ENCODE measurements at regions not wholly inside any gene's neighbourhood (a gene's known extent, or its start where the extent isn't known, plus 50 kb on each side); places are given as distances from the start of the nearest gene placed in this dataset.
"Not testable (repeated sequence)": the region's sequence is repeated elsewhere in the genome, so short reads cannot be mapped to it uniquely, and the experiment has no call there.

GRCh38 chr2:183543222-183543621 is 419.0 kb downstream of the NUP35 start:
- no peak for FAIRE-seq
- DNase-seq (ENCODE audit: insufficient read length), result no peak
- TF ChIP-seq POLR2A (IDR thresholded peaks at IDR 0.05; ENCODE audit: low read depth, low read length) (no peak), TAF1 (IDR thresholded peaks at IDR 0.05; ENCODE audit: borderline replicate concordance, low read depth, low read length) (no peak), POLR2AphosphoS5 (IDR thresholded peaks at IDR 0.05; ENCODE audit: low read depth, low read length) (no peak)

- DNase-seq (ENCODE audit: insufficient read length) (peak; percentile 2), FAIRE-seq (peak; percentile 88)
- TF ChIP-seq POLR2AphosphoS5 (IDR thresholded peaks at IDR 0.05; ENCODE audit: low read depth, low read length), result no peak
- no peak for TF ChIP-seq POLR2A (IDR thresholded peaks at IDR 0.05; ENCODE audit: low read depth, low read length)
- no peak for TF ChIP-seq TAF1 (IDR thresholded peaks at IDR 0.05; ENCODE audit: borderline replicate concordance, low read depth, low read length)
Observed at GRCh38 chr2:183543731-183544130, 419.5 kb downstream of the NUP35 start.

- not testable (repeated sequence) for DNase-seq (ENCODE audit: insufficient read length); FAIRE-seq
Observed at GRCh38 chr2:183546560-183547350, 422.5 kb downstream of the NUP35 start.

- no peak for TF ChIP-seq POLR2AphosphoS5 (IDR thresholded peaks at IDR 0.05; ENCODE audit: low read depth, low read length)
- no peak for TF ChIP-seq POLR2A (IDR thresholded peaks at IDR 0.05; ENCODE audit: low read depth, low read length)
- FAIRE-seq (no peak), DNase-seq (ENCODE audit: insufficient read length) (no peak)
Observed at GRCh38 chr2:183552716-183553115, 428.5 kb downstream of the NUP35 start.

- FAIRE-seq (no peak), DNase-seq (ENCODE audit: insufficient read length) (no peak)
- TF ChIP-seq POLR2AphosphoS5 (IDR thresholded peaks at IDR 0.05; ENCODE audit: low read depth, low read length), result no peak
- no peak for TF ChIP-seq POLR2A (IDR thresholded peaks at IDR 0.05; ENCODE audit: low read depth, low read length)
- TF ChIP-seq TAF1 (IDR thresholded peaks at IDR 0.05; ENCODE audit: borderline replicate concordance, low read depth, low read length), result no peak
Observed at GRCh38 chr2:183564726-183565125, 440.5 kb downstream of the NUP35 start.

- TF ChIP-seq POLR2AphosphoS5 (IDR thresholded peaks at IDR 0.05; ENCODE audit: low read depth, low read length), result no peak
- no peak for TF ChIP-seq TAF1 (IDR thresholded peaks at IDR 0.05; ENCODE audit: borderline replicate concordance, low read depth, low read length)
- no peak for TF ChIP-seq POLR2A (IDR thresholded peaks at IDR 0.05; ENCODE audit: low read depth, low read length)
- FAIRE-seq (no peak), DNase-seq (ENCODE audit: insufficient read length) (no peak)
Observed at GRCh38 chr2:183575481-183575880, 451.2 kb downstream of the NUP35 start.

DNA sequence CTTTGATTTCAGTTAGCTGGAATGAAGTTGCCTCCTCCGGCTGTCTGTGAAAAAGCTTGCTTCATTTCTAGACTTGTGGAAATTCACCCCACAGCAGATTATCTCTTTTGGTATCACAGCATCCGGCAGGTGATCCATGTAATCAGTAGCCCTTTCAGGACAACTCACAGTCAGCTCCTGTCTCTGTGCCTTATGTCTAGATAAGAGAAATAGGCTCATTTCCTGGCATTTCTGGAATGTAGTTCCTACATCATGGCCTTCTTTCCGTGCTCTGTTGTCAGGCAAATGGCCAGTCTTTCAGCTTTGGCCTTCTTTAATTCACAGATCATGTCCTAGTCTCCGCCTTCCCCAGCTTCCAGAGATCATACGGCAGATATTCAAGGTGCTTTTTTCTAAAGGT is 455.4 kb downstream of the NUP35 start:
- DNase-seq (ENCODE audit: insufficient read length) (no peak), FAIRE-seq (no peak)
- no peak for TF ChIP-seq POLR2AphosphoS5 (IDR thresholded peaks at IDR 0.05; ENCODE audit: low read depth, low read length)

DNA sequence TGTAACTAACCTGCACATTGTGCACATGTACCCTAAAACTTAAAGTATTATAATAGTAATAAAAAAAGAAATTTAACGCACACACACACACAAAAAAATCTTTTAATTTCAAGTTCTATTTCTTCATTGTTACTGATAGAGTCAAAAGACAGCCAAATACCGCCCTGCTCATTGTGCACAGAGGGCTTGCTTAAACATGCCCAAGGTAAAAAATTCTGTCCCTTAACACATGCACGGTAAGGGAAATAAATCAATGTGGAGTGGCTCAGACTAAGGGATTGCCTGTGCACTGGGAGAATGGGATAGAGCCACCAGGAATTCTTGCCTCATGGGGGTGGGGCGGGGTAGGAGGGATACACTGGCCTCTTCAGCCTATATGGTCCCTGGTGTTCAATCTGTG is 468.0 kb downstream of the NUP35 start:
- TF ChIP-seq POLR2A (IDR thresholded peaks at IDR 0.05; ENCODE audit: low read depth, low read length) (no peak), TAF1 (IDR thresholded peaks at IDR 0.05; ENCODE audit: borderline replicate concordance, low read depth, low read length) (no peak), POLR2AphosphoS5 (IDR thresholded peaks at IDR 0.05; ENCODE audit: low read depth, low read length) (no peak)
- FAIRE-seq, result no peak
- no peak for DNase-seq (ENCODE audit: insufficient read length)

DNA sequence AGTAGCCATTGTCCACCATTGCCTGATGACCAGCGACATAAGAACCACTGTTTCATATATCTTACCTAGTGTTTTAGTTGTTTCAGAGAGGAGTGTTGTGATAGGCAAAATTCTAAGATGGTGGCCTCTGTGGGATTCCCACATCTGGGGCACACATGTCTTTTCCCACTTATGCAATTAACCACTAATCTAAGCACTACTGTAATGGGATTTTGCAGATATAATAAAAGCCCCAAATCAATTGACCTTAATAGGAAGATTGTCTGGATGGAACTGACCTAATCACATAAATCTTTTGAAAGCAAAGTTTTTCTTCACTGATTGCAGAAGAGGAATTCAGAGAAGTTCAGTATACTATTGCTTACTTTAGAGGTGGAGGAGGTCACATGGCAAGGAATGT is 469.9 kb downstream of the NUP35 start:
- no peak for FAIRE-seq
- TF ChIP-seq POLR2AphosphoS5 (IDR thresholded peaks at IDR 0.05; ENCODE audit: low read depth, low read length), result no peak
- no peak for TF ChIP-seq POLR2A (IDR thresholded peaks at IDR 0.05; ENCODE audit: low read depth, low read length)
- no peak for TF ChIP-seq TAF1 (IDR thresholded peaks at IDR 0.05; ENCODE audit: borderline replicate concordance, low read depth, low read length)
- DNase-seq (ENCODE audit: insufficient read length), result no peak

- DNase-seq (ENCODE audit: insufficient read length) (no peak), FAIRE-seq (no peak)
- TF ChIP-seq POLR2A (IDR thresholded peaks at IDR 0.05; ENCODE audit: low read depth, low read length), result no peak
- no peak for TF ChIP-seq TAF1 (IDR thresholded peaks at IDR 0.05; ENCODE audit: borderline replicate concordance, low read depth, low read length)
- TF ChIP-seq POLR2AphosphoS5 (IDR thresholded peaks at IDR 0.05; ENCODE audit: low read depth, low read length), result no peak
Observed at GRCh38 chr2:183597841-183598240, 473.6 kb downstream of the NUP35 start.

- TF ChIP-seq POLR2AphosphoS5 (IDR thresholded peaks at IDR 0.05; ENCODE audit: low read depth, low read length), result no peak
- no peak for TF ChIP-seq POLR2A (IDR thresholded peaks at IDR 0.05; ENCODE audit: low read depth, low read length)
- DNase-seq (ENCODE audit: insufficient read length) (no peak), FAIRE-seq (no peak)
Observed at GRCh38 chr2:183604065-183604464, 479.8 kb downstream of the NUP35 start.

GRCh38 chr2:183605440-183605839 is 481.2 kb downstream of the NUP35 start:
- no peak for DNase-seq (ENCODE audit: insufficient read length)
- no peak for TF ChIP-seq TAF1 (IDR thresholded peaks at IDR 0.05; ENCODE audit: borderline replicate concordance, low read depth, low read length)
- no peak for TF ChIP-seq POLR2A (IDR thresholded peaks at IDR 0.05; ENCODE audit: low read depth, low read length)
- TF ChIP-seq POLR2AphosphoS5 (IDR thresholded peaks at IDR 0.05; ENCODE audit: low read depth, low read length), result no peak
- FAIRE-seq, result no peak
